ENCODE measurements at regions not wholly inside any gene's neighbourhood (a gene's known extent, or its start where the extent isn't known, plus 50 kb on each side); places are given as distances from the start of the nearest gene placed in this dataset.

- TF ChIP-seq MXI1 (IDR thresholded peaks at IDR 0.05; ENCODE audit: borderline replicate concordance, low read depth, low read length) (no peak), POLR2A (IDR thresholded peaks at IDR 0.05; ENCODE audit: insufficient read depth in 1 of 2, low read depth in 2 of 2, low read length in 2 of 2) (no peak), PPARG (CRISPR knock-in tag; conservative IDR thresholded peaks at IDR 0.05) (no peak), ZNF432 (CRISPR knock-in tag; IDR thresholded peaks at IDR 0.05; ENCODE audit: borderline replicate concordance) (no peak), FOXA3 (CRISPR knock-in tag; IDR thresholded peaks at IDR 0.05) (no peak), BRCA1 (CRISPR knock-in tag; IDR thresholded peaks at IDR 0.05) (no peak), TCF7 (IDR thresholded peaks at IDR 0.05; ENCODE audit: low read depth) (no peak), EZH2 (conservative IDR thresholded peaks at IDR 0.05; ENCODE audit: low read depth, low read length) (no peak), SRSF4 (IDR thresholded peaks at IDR 0.05; ENCODE audit: low read depth, low read length, poor library complexity, severe bottlenecking) (no peak), HDAC2 (CRISPR knock-in tag; IDR thresholded peaks at IDR 0.05) (no peak)
- TF ChIP-seq, protein P1, sequence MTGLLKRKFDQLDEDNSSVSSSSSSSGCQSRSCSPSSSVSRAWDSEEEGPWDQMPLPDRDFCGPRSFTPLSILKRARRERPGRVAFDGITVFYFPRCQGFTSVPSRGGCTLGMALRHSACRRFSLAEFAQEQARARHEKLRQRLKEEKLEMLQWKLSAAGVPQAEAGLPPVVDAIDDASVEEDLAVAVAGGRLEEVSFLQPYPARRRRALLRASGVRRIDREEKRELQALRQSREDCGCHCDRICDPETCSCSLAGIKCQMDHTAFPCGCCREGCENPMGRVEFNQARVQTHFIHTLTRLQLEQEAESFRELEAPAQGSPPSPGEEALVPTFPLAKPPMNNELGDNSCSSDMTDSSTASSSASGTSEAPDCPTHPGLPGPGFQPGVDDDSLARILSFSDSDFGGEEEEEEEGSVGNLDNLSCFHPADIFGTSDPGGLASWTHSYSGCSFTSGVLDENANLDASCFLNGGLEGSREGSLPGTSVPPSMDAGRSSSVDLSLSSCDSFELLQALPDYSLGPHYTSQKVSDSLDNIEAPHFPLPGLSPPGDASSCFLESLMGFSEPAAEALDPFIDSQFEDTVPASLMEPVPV (CRISPR knock-in tag; IDR thresholded peaks at IDR 0.05), result no peak
These were observed 363.9 kb upstream of the KLF4 start for GRCh38 chr9:107853461-107853860.

All from HepG2 (cell line).